IMR-90 (cell line): ENCODE measurements at regions not wholly inside any gene's neighbourhood (a gene's known extent, or its start where the extent isn't known, plus 50 kb on each side); places are given as distances from the start of the nearest gene placed in this dataset.

Source experiments
- ATAC-seq: fragments of 200-7000 bp; cut with Tn5 transposase; 2 replicates; pipeline ENCODE4 v1.9.1; 2020; ENCODE audit warnings: low read depth, mild to moderate bottlenecking, moderate library complexity
- BruUV-seq: library from RNA; stranded (reverse); fragments of 400-500 nt; replicated peaks from 2 replicates; lab custom pipeline; 2021; lab: Mats Ljungman, UMichigan
- CTCF ChIA-PET: fragments of 300-600 bp; formaldehyde crosslinking; extraction: SDS; loops from one replicate; lab custom pipeline; 2021; ENCODE audit warnings: antibody characterized with exemption; lab: Yijun Ruan, JAX
- POLR2A ChIA-PET: fragments of 300-600 bp; sonication (Branson Sonifier 250); formaldehyde crosslinking; loops from one replicate; lab custom pipeline; 2022; ENCODE audit warnings: antibody characterized with exemption; ENCODE audit not compliant: unreplicated experiment; lab: Charles Lee
- DNase-seq: peaks from one replicate; pipeline ENCODE4 v3.0.0; 2013
- H2AFZ ChIP-seq: replicated peaks from 2 replicates; pipeline ENCODE3; 2013; ENCODE audit warnings: low read length, mild to moderate bottlenecking; ENCODE audit not compliant: poor library complexity
- H2AK5ac ChIP-seq: 2 replicates; pipeline ENCODE4 v1.6.1; 2013; ENCODE audit warnings: low read depth, low read length, inconsistent platforms
- H2AK9ac ChIP-seq: replicated peaks from 2 replicates; pipeline ENCODE3; 2013; ENCODE audit warnings: mild to moderate bottlenecking, low read depth, low read length, moderate library complexity; ENCODE audit not compliant: poor library complexity
- H2BK120ac ChIP-seq: 2 replicates; pipeline ENCODE4 v1.6.1; 2013; ENCODE audit warnings: low read depth, low read length, inconsistent platforms
- H2BK15ac ChIP-seq: 3 replicates; pipeline ENCODE4 v1.6.1; 2013; ENCODE audit warnings: low read depth, low read length, inconsistent platforms
- H2BK20ac ChIP-seq: 2 replicates; pipeline ENCODE4 v1.6.1; 2013; ENCODE audit warnings: low read depth, mild to moderate bottlenecking, inconsistent platforms, low read length, moderate library complexity
- H2BK5ac ChIP-seq: 2 replicates; pipeline ENCODE4 v1.6.1; 2013; ENCODE audit warnings: mild to moderate bottlenecking, low read depth, low read length, inconsistent platforms; ENCODE audit not compliant: poor library complexity, severe bottlenecking
- H3K14ac ChIP-seq: replicated peaks from 2 replicates; pipeline ENCODE4 v1.6.1; 2013; ENCODE audit warnings: low read depth, low read length, inconsistent platforms
- H3K18ac ChIP-seq: 2 replicates; pipeline ENCODE4 v1.6.1; 2013; ENCODE audit warnings: low read depth, low read length, control low read depth
- H3K23ac ChIP-seq: 2 replicates; pipeline ENCODE4 v1.6.1; 2013; ENCODE audit warnings: low read depth, low read length, inconsistent platforms
- H3K27ac ChIP-seq: 2 replicates; pipeline ENCODE4 v1.5.1; 2013; ENCODE audit warnings: mild to moderate bottlenecking, control low read depth, low read length; ENCODE audit not compliant: insufficient read depth
- H3K27me3 ChIP-seq: 2 replicates; pipeline ENCODE4 v1.6.1; 2013; ENCODE audit warnings: low read length; ENCODE audit not compliant: control insufficient read depth, insufficient read depth
- H3K36me3 ChIP-seq: 2 replicates; pipeline ENCODE4 v1.6.1; 2013; ENCODE audit warnings: low read length, mixed read lengths; ENCODE audit not compliant: control insufficient read depth, insufficient read depth
- H3K4ac ChIP-seq: 2 replicates; pipeline ENCODE4 v1.6.1; 2013; ENCODE audit warnings: low read depth, low read length, inconsistent platforms
- H3K4me1 ChIP-seq: 2 replicates; pipeline ENCODE4 v1.6.1; 2013; ENCODE audit warnings: low read length, mixed read lengths; ENCODE audit not compliant: control insufficient read depth, insufficient read depth
- H3K4me2 ChIP-seq: 2 replicates; pipeline ENCODE4 v1.6.1; 2013; ENCODE audit warnings: low read depth, mild to moderate bottlenecking, control low read depth, low read length, moderate library complexity
- H3K4me3 ChIP-seq: 2 replicates; pipeline ENCODE4 v1.5.1; 2013; ENCODE audit warnings: low read depth, mild to moderate bottlenecking, control low read depth, low read length, moderate library complexity; ENCODE audit not compliant: insufficient read depth
- H3K56ac ChIP-seq: 2 replicates; pipeline ENCODE4 v1.6.1; 2013; ENCODE audit warnings: low read length, inconsistent platforms; ENCODE audit not compliant: insufficient read depth; ENCODE audit errors: extremely low read depth
- H3K79me1 ChIP-seq, 2 experiments: 2 replicates each; pipeline ENCODE4 v1.6.1; 2013; ENCODE audit warnings: low read length in 2 of 2, inconsistent platforms in 1 of 2, low read depth in 1 of 2
- H3K9ac ChIP-seq: 2 replicates; pipeline ENCODE4 v1.6.1; 2013; ENCODE audit warnings: low read depth, low read length, control low read depth
- H3K9me1 ChIP-seq: 2 replicates; pipeline ENCODE4 v1.6.1; 2013; ENCODE audit warnings: low read length, inconsistent platforms; ENCODE audit not compliant: insufficient read depth
- H3K9me3 ChIP-seq: 2 replicates; pipeline ENCODE4 v1.6.1; 2013; ENCODE audit warnings: low read length; ENCODE audit not compliant: control insufficient read depth, insufficient read depth
- H4K20me1 ChIP-seq: 2 replicates; pipeline ENCODE4 v1.6.1; 2013; ENCODE audit warnings: low read length, inconsistent platforms; ENCODE audit not compliant: insufficient read depth
- H4K5ac ChIP-seq: 2 replicates; pipeline ENCODE4 v1.6.1; 2013; ENCODE audit warnings: mild to moderate bottlenecking, low read depth, low read length, control low read depth
- H4K8ac ChIP-seq, 2 experiments: 2 replicates each; pipeline ENCODE4 v1.6.1; 2013; ENCODE audit warnings: low read depth in 2 of 2, low read length in 2 of 2, control low read depth in 1 of 2, inconsistent platforms in 1 of 2
- H4K91ac ChIP-seq: 2 replicates; pipeline ENCODE4 v1.6.1; 2013; ENCODE audit warnings: low read depth, low read length, inconsistent platforms; ENCODE audit not compliant: insufficient read depth
- BHLHE40 ChIP-seq: fragments of 150-350 bp; IDR thresholded peaks from 2 replicates; pipeline ENCODE4 v1.6.1; 2016; ENCODE audit warnings: mild to moderate bottlenecking, low read depth, low read length
- CEBPB ChIP-seq: IDR thresholded peaks from 2 replicates; pipeline ENCODE4 v1.6.1; 2012; ENCODE audit warnings: low read depth, low read length, improper control_type of control experiment
- CHD1 ChIP-seq: IDR thresholded peaks from 2 replicates; pipeline ENCODE4 v1.6.1; 2012; ENCODE audit warnings: low read depth, low read length, improper control_type of control experiment
- CTCF ChIP-seq: conservative IDR thresholded peaks from 2 replicates; pipeline ENCODE4 v1.5.1; 2012; ENCODE audit warnings: mild to moderate bottlenecking, low read depth, low read length, improper control_type of control experiment
- ELK1 ChIP-seq: fragments of 150-350 bp; IDR thresholded peaks from 2 replicates; pipeline ENCODE4 v1.6.1; 2016; ENCODE audit warnings: low read depth, mild to moderate bottlenecking, low read length, moderate library complexity, borderline replicate concordance
- FOS ChIP-seq: fragments of 150-350 bp; IDR thresholded peaks from 2 replicates; pipeline ENCODE4 v1.6.1; 2016; ENCODE audit warnings: low read depth, low read length
- MAFK ChIP-seq: IDR thresholded peaks from 2 replicates; pipeline ENCODE4 v1.6.1; 2012; ENCODE audit warnings: low read depth, low read length, improper control_type of control experiment
- MXI1 ChIP-seq: IDR thresholded peaks from 2 replicates; pipeline ENCODE4 v1.6.1; 2012; ENCODE audit warnings: low read depth, mild to moderate bottlenecking, low read length, moderate library complexity, borderline replicate concordance
- NFE2L2 ChIP-seq: fragments of 150-350 bp; IDR thresholded peaks from 2 replicates; pipeline ENCODE4 v1.6.1; 2016; ENCODE audit warnings: low read depth, mild to moderate bottlenecking, low read length
- POLR2A ChIP-seq: IDR thresholded peaks from 2 replicates; pipeline ENCODE4 v1.6.1; 2012; ENCODE audit warnings: mild to moderate bottlenecking, low read depth, low read length
- RAD21 ChIP-seq: IDR thresholded peaks from 2 replicates; pipeline ENCODE4 v1.6.1; 2012; ENCODE audit warnings: low read length, improper control_type of control experiment
- RFX5 ChIP-seq: IDR thresholded peaks from 2 replicates; pipeline ENCODE4 v1.8.0; 2012; ENCODE audit warnings: low read depth, mild to moderate bottlenecking, low read length, moderate library complexity
- USF2 ChIP-seq: fragments of 150-350 bp; IDR thresholded peaks from 2 replicates; pipeline ENCODE4 v1.6.1; 2017; ENCODE audit warnings: mild to moderate bottlenecking, antibody characterized with exemption, low read length, low read depth
- WGBS, 2 experiments: methylation state at CpG; one replicate each; pipeline versions ENCODE4 v1.1.5 to v1.1.7; 2013; ENCODE audit warnings: missing lambda C conversion rate in 2 of 2; ENCODE audit not compliant: insufficient read length in 1 of 2; ENCODE audit errors: extremely low coverage in 2 of 2; 5-methylcytosine and 5-hydroxymethylcytosine counted together
- dilution Hi-C: fragments of 300-500 bp; cut with HindIII; formaldehyde crosslinking; loops from one replicate; pipeline ENCODE4 v1.14.3; 2018; ENCODE audit warnings: low sequenced_read_pairs; ENCODE audit not compliant: unreplicated experiment
- in situ Hi-C: fragments of 300-500 bp; cut with MboI; formaldehyde crosslinking; loops from 3 replicates; pipeline ENCODE4 v1.14.3; 2019; ENCODE audit warnings: low sequenced_read_pairs, inconsistent platforms, mixed read lengths
- intact Hi-C: fragments of 100-400 bp; cut with micrococcal nuclease; formaldehyde crosslinking; loops from 2 replicates; pipeline ENCODE4 v1.10.0; 2022

- no peak overlapping the region for H4K5ac ChIP-seq
- no peak overlapping the region for H4K8ac ChIP-seq
- H3K4me3 ChIP-seq, result no peak overlapping the region
- DNase-seq (no peak), ATAC-seq (no peak)
- no peak overlapping the region for H2AFZ ChIP-seq
- CTCF ChIA-PET, result no interaction called here
- BruUV-seq, result no TSS peak
- no peak overlapping the region for H2BK5ac ChIP-seq
- H3K14ac ChIP-seq, result 0 out of 2 replicates have a peak overlapping the region, but pooled peaks have one; percentile 20
- no peak overlapping the region for H2BK20ac ChIP-seq
- H2BK15ac ChIP-seq, result no peak overlapping the region
- intact Hi-C loops, result no loop called here
- peaks cover 39 to 87% of the 10 kb centered on the region in 2 experiments for H3K79me1 ChIP-seq
- H3K56ac ChIP-seq, result no peak overlapping the region
- in situ Hi-C loops, result no loop called here
- H3K9me3 ChIP-seq, result no peaks in the 10 kb centered on the region
- H3K4ac ChIP-seq, result peak overlapping the region; percentile 21; the same call in 1 of the 2 replicates
- POLR2A ChIA-PET, result no interaction called here
- H2AK5ac ChIP-seq, result 0 out of 2 replicates have a peak overlapping the region, but pooled peaks have one; percentile 8
- dilution Hi-C loops, result no loop called here
- H3K9ac ChIP-seq, result no peak overlapping the region
- peaks cover 9% of the 10 kb centered on the region for H4K20me1 ChIP-seq
- H3K27me3 ChIP-seq, result no peaks in the 10 kb centered on the region
- TF ChIP-seq POLR2A (no peak), RFX5 (no peak), BHLHE40 (no peak), MXI1 (no peak), CEBPB (no peak), NFE2L2 (no peak), USF2 (no peak), RAD21 (no peak), ELK1 (no peak), MAFK (no peak), FOS (no peak), CTCF (no peak), CHD1 (no peak)
- H4K91ac ChIP-seq, result no peak overlapping the region
- H3K27ac ChIP-seq, result no peak overlapping the region
- 0% methylated on average over 1 of the region's 2 CpGs; no CpG with 5 or more reads in 1 of the 2 experiments for WGBS, 2 experiments
- H2BK120ac ChIP-seq, result no peak overlapping the region
- no peak overlapping the region for H3K23ac ChIP-seq
- H3K9me1 ChIP-seq, result peaks cover 30% of the 10 kb centered on the region
- H2AK9ac ChIP-seq, result no peak overlapping the region
- H3K4me2 ChIP-seq, result no peak overlapping the region
- peaks cover 33% of the 10 kb centered on the region for H3K4me1 ChIP-seq
- H3K18ac ChIP-seq, result no peak overlapping the region
- H3K36me3 ChIP-seq, result no peaks in the 10 kb centered on the region
Measured at GRCh38 chr17:77359236-77359635, 218.5 kb downstream of the SEC14L1 start.
